HG02759 (cell line): ENCODE measurements at regions not wholly inside any gene's neighbourhood (a gene's known extent, or its start where the extent isn't known, plus 50 kb on each side); places are given as distances from the start of the nearest gene placed in this dataset.
A peak's percentile ranks its signal among the peaks of the same experiment; 100 is the strongest.

ENCODE experiments used
- ATAC-seq: cut with Tn5 transposase; IDR thresholded peaks from one replicate; pipeline ENCODE4 v1.9.1; 2021; ENCODE audit warnings: mild to moderate bottlenecking, moderate library complexity; ENCODE audit not compliant: unreplicated experiment

- no peak for ATAC-seq
These were observed 190.4 kb upstream of the MCHR2 start for GRCh38 chr6:100184473-100184872.

GRCh38 chr6:100182313-100182712, 188.3 kb upstream of the MCHR2 start:
- ATAC-seq: no peak

GRCh38 chr6:100181309-100181708, 187.3 kb upstream of the MCHR2 start:
- ATAC-seq: no peak

- no peak for ATAC-seq
These were observed 185.6 kb upstream of the MCHR2 start for GRCh38 chr6:100179576-100179975.

GRCh38 chr6:100177956-100178355, 183.9 kb upstream of the MCHR2 start:
- ATAC-seq: no peak

GRCh38 chr6:100176951-100177710, 183.1 kb upstream of the MCHR2 start:
- ATAC-seq: no peak

GRCh38 chr6:100176311-100176950, 182.4 kb upstream of the MCHR2 start:
- no peak for ATAC-seq

- no peak for ATAC-seq
These were observed 181.8 kb upstream of the MCHR2 start for GRCh38 chr6:100175814-100176310.

- ATAC-seq: no peak
These were observed 179.2 kb upstream of the MCHR2 start for GRCh38 chr6:100173211-100173610.

GRCh38 chr6:100172322-100172713, 178.3 kb upstream of the MCHR2 start:
- no peak for ATAC-seq

- peak; percentile 90 for ATAC-seq
These were observed 177.7 kb upstream of the MCHR2 start for GRCh38 chr6:100171533-100172321.

GRCh38 chr6:100168148-100168547, 174.1 kb upstream of the MCHR2 start:
- ATAC-seq: no peak

- ATAC-seq: no peak
These were observed 173.6 kb upstream of the MCHR2 start for GRCh38 chr6:100167585-100167984.

GRCh38 chr6:100166956-100167355, 172.9 kb upstream of the MCHR2 start:
- ATAC-seq: no peak

- no peak for ATAC-seq
These were observed 171.4 kb upstream of the MCHR2 start for GRCh38 chr6:100165442-100165841.

GRCh38 chr6:100163035-100163434, 169.0 kb upstream of the MCHR2 start:
- no peak for ATAC-seq

GRCh38 chr6:100161782-100162365, 167.9 kb upstream of the MCHR2 start:
- no peak for ATAC-seq

- no peak for ATAC-seq
These were observed 166.9 kb upstream of the MCHR2 start for GRCh38 chr6:100160930-100161329.

- ATAC-seq: no peak
These were observed 161.1 kb upstream of the MCHR2 start for GRCh38 chr6:100155141-100155540.

GRCh38 chr6:100153636-100154275, 159.7 kb upstream of the MCHR2 start:
- ATAC-seq: no peak

GRCh38 chr6:100152201-100152600, 158.2 kb upstream of the MCHR2 start:
- ATAC-seq: no peak
